Natural killer cell (primary cell): ENCODE measurements at regions not wholly inside any gene's neighbourhood (a gene's known extent, or its start where the extent isn't known, plus 50 kb on each side); places are given as distances from the start of the nearest gene placed in this dataset.

Source experiments
- ATAC-seq, 3 donors: fragments of 150-1000 bp in 2 of 3; fragments of 200-7000 bp in 1 of 3; cut with Tn5 transposase; 1 replicate in 1 of 3; 2 replicates in 2 of 3; pipeline ENCODE4 v1.10.0; 2021; ENCODE audit warnings: mild to moderate bottlenecking in 2 of 3, moderate library complexity in 2 of 3
- DNase-seq, 2 donors: peaks; one replicate each; pipeline versions ENCODE4 v3.0.0 to v3.0.0-alpha.2; 2013 to 2021; ENCODE audit warnings: mixed read lengths in 1 of 2
- H3K27ac ChIP-seq: one replicate; pipeline ENCODE4 v1.5.1; 2013; ENCODE audit warnings: mild to moderate bottlenecking, low read length
- H3K27me3 ChIP-seq: one replicate; pipeline ENCODE4 v1.6.1; 2013; ENCODE audit warnings: low read length; ENCODE audit not compliant: control insufficient read depth, insufficient read depth
- H3K36me3 ChIP-seq: one replicate; pipeline ENCODE4 v1.6.1; 2013; ENCODE audit warnings: low read length; ENCODE audit not compliant: control insufficient read depth, insufficient read depth
- H3K4me1 ChIP-seq: one replicate; pipeline ENCODE4 v1.6.1; 2013; ENCODE audit warnings: low read length; ENCODE audit not compliant: control insufficient read depth, insufficient read depth
- H3K4me3 ChIP-seq: one replicate; pipeline ENCODE4 v1.5.1; 2013; ENCODE audit warnings: low read length
- H3K9me3 ChIP-seq: one replicate; pipeline ENCODE4 v1.6.1; 2013; ENCODE audit warnings: low read length; ENCODE audit not compliant: control insufficient read depth, insufficient read depth
- H3K27ac Mint-ChIP-seq, 2 donors: one replicate each; pipeline ENCODE4 v1.8.0; 2022; ENCODE audit warnings: mild to moderate bottlenecking in 2 of 2, mixed read lengths in 2 of 2, moderate library complexity in 1 of 2
- H3K27me3 Mint-ChIP-seq, 2 donors: one replicate each; pipeline ENCODE4 v1.8.0; 2022; ENCODE audit warnings: low read depth in 2 of 2, mixed read lengths in 2 of 2
- H3K36me3 Mint-ChIP-seq: one replicate; pipeline ENCODE4 v1.8.0; 2022; ENCODE audit warnings: mixed read lengths
- H3K4me1 Mint-ChIP-seq, 2 donors: one replicate each; pipeline ENCODE4 v1.8.0; 2022; ENCODE audit warnings: mixed read lengths in 2 of 2
- H3K4me3 Mint-ChIP-seq: one replicate; pipeline ENCODE4 v1.8.0; 2022; ENCODE audit warnings: mild to moderate bottlenecking, moderate library complexity, mixed read lengths
- H3K9me3 Mint-ChIP-seq, 2 donors: one replicate each; pipeline ENCODE4 v1.8.0; 2022; ENCODE audit warnings: mixed read lengths in 2 of 2
- WGBS: methylation state at CpG from one replicate; pipeline ENCODE4 v1.1.7; 2013; ENCODE audit warnings: missing lambda C conversion rate; ENCODE audit not compliant: insufficient coverage; 5-methylcytosine and 5-hydroxymethylcytosine counted together
- intact Hi-C: fragments of 100-400 bp; cut with micrococcal nuclease; formaldehyde crosslinking; loops from one replicate; pipeline ENCODE4 v1.14.2; 2022
- TF ChIP-seq, protein P1 (sequence below): fragments of 200-600 bp; IDR thresholded peaks from one replicate; pipeline ENCODE4 v1.8.0; 2022; ENCODE audit warnings: antibody characterized with exemption

DNA sequence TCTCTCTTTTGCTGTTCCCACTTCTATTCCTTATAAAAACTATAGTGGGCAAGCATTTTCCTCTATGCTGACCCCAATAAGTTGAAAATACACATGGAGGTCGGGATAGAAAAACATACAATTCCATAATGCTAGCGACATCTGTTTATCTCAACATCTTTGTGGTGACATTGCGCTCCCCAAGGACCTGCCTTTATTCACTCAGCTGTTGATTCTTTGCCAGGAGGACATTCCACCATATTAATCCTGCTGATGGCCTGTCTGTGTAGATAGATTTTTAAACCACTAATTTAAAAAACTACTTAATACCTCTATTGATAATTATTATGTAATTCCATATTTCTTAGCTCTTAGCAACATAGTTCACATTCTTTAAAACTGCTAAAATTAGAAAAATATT, 555.3 kb upstream of the MAP3K7 start:
- no peak for DNase-seq
- H3K9me3 ChIP-seq, result no peaks in the 10 kb centered on the region
- intact Hi-C loops, result no loop called here
- WGBS, result 88% methylated on average over 3 of the region's 3 CpGs
- no peaks in the 10 kb centered on the region for H3K4me1 ChIP-seq
- no peaks in the 10 kb centered on the region for H3K36me3 ChIP-seq
- H3K27ac ChIP-seq, result no peak overlapping the region
- H3K9me3 Mint-ChIP-seq, result peaks cover 3% of the 10 kb centered on the region in 2 donors
- no peaks in the 10 kb centered on the region for H3K36me3 Mint-ChIP-seq
- TF ChIP-seq, protein P1, sequence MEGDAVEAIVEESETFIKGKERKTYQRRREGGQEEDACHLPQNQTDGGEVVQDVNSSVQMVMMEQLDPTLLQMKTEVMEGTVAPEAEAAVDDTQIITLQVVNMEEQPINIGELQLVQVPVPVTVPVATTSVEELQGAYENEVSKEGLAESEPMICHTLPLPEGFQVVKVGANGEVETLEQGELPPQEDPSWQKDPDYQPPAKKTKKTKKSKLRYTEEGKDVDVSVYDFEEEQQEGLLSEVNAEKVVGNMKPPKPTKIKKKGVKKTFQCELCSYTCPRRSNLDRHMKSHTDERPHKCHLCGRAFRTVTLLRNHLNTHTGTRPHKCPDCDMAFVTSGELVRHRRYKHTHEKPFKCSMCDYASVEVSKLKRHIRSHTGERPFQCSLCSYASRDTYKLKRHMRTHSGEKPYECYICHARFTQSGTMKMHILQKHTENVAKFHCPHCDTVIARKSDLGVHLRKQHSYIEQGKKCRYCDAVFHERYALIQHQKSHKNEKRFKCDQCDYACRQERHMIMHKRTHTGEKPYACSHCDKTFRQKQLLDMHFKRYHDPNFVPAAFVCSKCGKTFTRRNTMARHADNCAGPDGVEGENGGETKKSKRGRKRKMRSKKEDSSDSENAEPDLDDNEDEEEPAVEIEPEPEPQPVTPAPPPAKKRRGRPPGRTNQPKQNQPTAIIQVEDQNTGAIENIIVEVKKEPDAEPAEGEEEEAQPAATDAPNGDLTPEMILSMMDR, result no peak
- H3K4me3 Mint-ChIP-seq, result no peak overlapping the region
- no peaks in the 10 kb centered on the region for H3K27me3 ChIP-seq
- no peak for ATAC-seq
- H3K27ac Mint-ChIP-seq, result no peak overlapping the region
- H3K4me3 ChIP-seq, result no peak overlapping the region
- H3K4me1 Mint-ChIP-seq, result no peaks in the 10 kb centered on the region
- no peaks in the 10 kb centered on the region for H3K27me3 Mint-ChIP-seq

DNA sequence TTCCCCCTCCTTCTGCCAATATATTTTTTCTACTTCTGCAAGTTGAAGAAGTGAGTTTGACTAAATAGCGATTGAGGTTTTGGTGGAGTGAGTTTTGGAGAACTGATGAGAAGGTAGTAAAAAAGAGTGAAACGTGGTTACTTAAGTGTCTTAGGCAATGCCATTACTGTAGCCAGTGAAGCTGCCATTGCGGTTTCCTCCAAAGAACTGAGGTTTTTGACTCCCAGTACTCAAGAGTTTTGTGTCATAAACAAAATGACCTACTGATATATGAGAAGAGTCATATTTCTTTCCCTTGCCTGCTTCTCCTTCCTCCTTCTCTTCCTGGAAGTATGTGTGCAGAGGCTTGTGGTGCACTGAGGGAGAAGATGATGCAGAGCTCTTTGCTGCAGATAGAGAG, 554.5 kb upstream of the MAP3K7 start:
- Mint-ChIP-seq H3K27ac (no peak overlapping the region), H3K4me3 (no peak overlapping the region), H3K36me3 (no peaks in the 10 kb centered on the region), H3K9me3 (peaks cover 0 to 5% of the 10 kb centered on the region in 2 donors), H3K4me1 (no peaks in the 10 kb centered on the region), H3K27me3 (no peaks in the 10 kb centered on the region)
- no peak overlapping the region for H3K4me3 ChIP-seq
- no peaks in the 10 kb centered on the region for H3K36me3 ChIP-seq
- no peak overlapping the region for H3K27ac ChIP-seq
- no peaks in the 10 kb centered on the region for H3K9me3 ChIP-seq
- ATAC-seq (no peak), DNase-seq (no peak)
- TF ChIP-seq, protein P1, result no peak
- intact Hi-C loops, result no loop called here
- H3K4me1 ChIP-seq, result no peaks in the 10 kb centered on the region
- WGBS, result 43% methylated on average over 3 of the region's 3 CpGs
- no peaks in the 10 kb centered on the region for H3K27me3 ChIP-seq

DNA sequence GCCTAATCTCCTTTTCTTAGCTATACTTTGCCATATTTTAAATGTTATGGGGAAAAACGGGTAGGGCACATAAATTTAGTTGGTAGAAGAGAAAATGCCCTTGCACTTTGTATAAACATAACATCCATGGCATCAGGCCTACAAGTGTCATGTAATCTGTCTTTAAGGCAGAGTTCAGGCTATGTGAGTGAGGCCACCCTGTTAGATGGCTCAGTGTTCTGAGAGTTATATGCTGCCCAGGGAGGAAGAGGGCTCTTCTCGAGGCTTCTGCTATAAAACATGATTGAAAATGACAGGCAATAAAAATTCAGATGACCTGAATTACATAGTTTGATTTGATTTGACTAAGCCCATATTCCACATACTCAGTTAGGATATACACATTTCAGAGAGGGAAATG, 553.6 kb upstream of the MAP3K7 start:
- no peaks in the 10 kb centered on the region for H3K27me3 Mint-ChIP-seq
- DNase-seq (no peak), ATAC-seq (no peak)
- no peaks in the 10 kb centered on the region for H3K27me3 ChIP-seq
- 38% methylated on average over 1 of the region's 2 CpGs for WGBS
- H3K27ac ChIP-seq, result no peak overlapping the region
- H3K4me3 ChIP-seq, result no peak overlapping the region
- H3K36me3 Mint-ChIP-seq, result no peaks in the 10 kb centered on the region
- H3K9me3 ChIP-seq, result no peaks in the 10 kb centered on the region
- H3K36me3 ChIP-seq, result no peaks in the 10 kb centered on the region
- H3K9me3 Mint-ChIP-seq, result peaks cover 0 to 6% of the 10 kb centered on the region in 2 donors
- no peak overlapping the region for H3K27ac Mint-ChIP-seq
- intact Hi-C loops, result no loop called here
- no peak overlapping the region for H3K4me3 Mint-ChIP-seq
- no peaks in the 10 kb centered on the region for H3K4me1 Mint-ChIP-seq
- TF ChIP-seq, protein P1, result no peak
- no peaks in the 10 kb centered on the region for H3K4me1 ChIP-seq

DNA sequence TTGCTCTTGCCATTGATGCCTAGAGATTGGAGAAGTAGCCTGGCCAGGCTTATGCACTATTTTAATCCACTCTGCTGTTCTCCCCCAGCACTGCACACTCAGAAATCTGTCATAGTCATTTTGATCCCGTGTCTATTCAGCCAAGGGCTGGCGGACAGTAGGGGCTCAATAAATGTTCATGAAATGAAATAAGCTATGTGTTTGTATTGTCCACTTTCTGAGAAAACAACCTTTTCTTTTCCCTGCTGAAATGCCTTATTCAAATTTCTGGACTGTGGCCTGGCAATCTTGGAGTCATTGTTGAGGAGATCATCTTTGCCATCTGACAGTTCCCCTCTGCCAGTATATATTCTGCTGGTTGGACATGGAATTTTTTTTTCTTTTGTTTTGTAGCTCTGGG, 550.4 kb upstream of the MAP3K7 start:
- H3K27me3 ChIP-seq, result no peaks in the 10 kb centered on the region
- 83% methylated on average over 2 of the region's 2 CpGs for WGBS
- TF ChIP-seq, protein P1, result no peak
- DNase-seq (no peak), ATAC-seq (no peak)
- H3K4me3 ChIP-seq, result no peak overlapping the region
- no peaks in the 10 kb centered on the region for H3K4me1 ChIP-seq
- intact Hi-C loops, result no loop called here
- Mint-ChIP-seq H3K9me3 (peaks cover 3 to 6% of the 10 kb centered on the region in 2 donors), H3K27me3 (no peaks in the 10 kb centered on the region), H3K36me3 (no peaks in the 10 kb centered on the region), H3K27ac (no peak overlapping the region), H3K4me3 (no peak overlapping the region), H3K4me1 (no peaks in the 10 kb centered on the region)
- no peaks in the 10 kb centered on the region for H3K9me3 ChIP-seq
- H3K36me3 ChIP-seq, result no peaks in the 10 kb centered on the region
- no peak overlapping the region for H3K27ac ChIP-seq
